ENCODE measurements at regions not wholly inside any gene's neighbourhood (a gene's known extent, or its start where the extent isn't known, plus 50 kb on each side); places are given as distances from the start of the nearest gene placed in this dataset.

- H3K27ac ChIP-seq (ENCODE audit: low read length, poor library complexity, severe bottlenecking) = no peak overlapping the region
- no peaks in the 10 kb centered on the region for H3K79me1 ChIP-seq (replicated peaks; ENCODE audit: low read length, poor library complexity, severe bottlenecking)
- no peak overlapping the region for H3K4me2 ChIP-seq (ENCODE audit: low read length, poor library complexity, severe bottlenecking)
- H3K18ac ChIP-seq (ENCODE audit: low read depth in 1 of 2, low read length in 2 of 2) = no peak overlapping the region
- no peak overlapping the region for H4K91ac ChIP-seq (ENCODE audit: low read length)
- H3K36me3 ChIP-seq (ENCODE audit: control insufficient read depth in 1 of 2, insufficient read depth in 2 of 2, low read depth in 1 of 2, low read length in 2 of 2) = no peaks in the 10 kb centered on the region
- H3K9me3 ChIP-seq (ENCODE audit: control insufficient read depth, low read length) = no peaks in the 10 kb centered on the region
- no peak overlapping the region for H2BK12ac ChIP-seq (ENCODE audit: low read length in 2 of 2)
- H3K4ac ChIP-seq (ENCODE audit: low read depth in 1 of 2, low read length in 2 of 2) = no peak overlapping the region
- H2AK5ac ChIP-seq (ENCODE audit: low read length, severe bottlenecking) = no peak overlapping the region
- H3K9ac ChIP-seq (ENCODE audit: low read length) = no peak overlapping the region
- DNase-seq = no peak
- no peak overlapping the region for H3K4me3 ChIP-seq (ENCODE audit: insufficient read depth in 1 of 2, low read depth in 1 of 2, low read length in 2 of 2)
- H3K14ac ChIP-seq (ENCODE audit: low read length in 2 of 2) = no peak overlapping the region
- no peaks in the 10 kb centered on the region for H3K27me3 ChIP-seq (ENCODE audit: control insufficient read depth in 1 of 2, insufficient read depth in 1 of 2, low read length in 2 of 2)
- H2AFZ ChIP-seq (ENCODE audit: low read depth, low read length) = no peak overlapping the region
- H3K23ac ChIP-seq (ENCODE audit: low read length in 2 of 2) = no peak overlapping the region
- no peaks in the 10 kb centered on the region for H3K4me1 ChIP-seq (ENCODE audit: control insufficient read depth, insufficient read depth, low read depth, low read length)
- H2BK5ac ChIP-seq (ENCODE audit: low read depth, low read length, poor library complexity, severe bottlenecking) = no peak overlapping the region
- WGBS = 62% methylated on average over 2 of the region's 4 CpGs
- no peak overlapping the region for H2BK120ac ChIP-seq (ENCODE audit: low read depth, low read length)
- no peak overlapping the region for H2BK15ac ChIP-seq (ENCODE audit: low read depth, poor library complexity, severe bottlenecking)
- H4K8ac ChIP-seq (ENCODE audit: low read length) = no peak overlapping the region
These were observed 173.6 kb upstream of the LYSMD4 start for GRCh38 chr15:99906793-99907192.

GRCh38 chr15:99906311-99906710, 173.1 kb upstream of the LYSMD4 start:
- no peak overlapping the region for H3K27ac ChIP-seq (ENCODE audit: low read length, poor library complexity, severe bottlenecking)
- H3K4me1 ChIP-seq (ENCODE audit: control insufficient read depth, insufficient read depth, low read depth, low read length) = no peaks in the 10 kb centered on the region
- H2BK12ac ChIP-seq (ENCODE audit: low read length in 2 of 2) = no peak overlapping the region
- no peak overlapping the region for H4K91ac ChIP-seq (ENCODE audit: low read length)
- H3K4me3 ChIP-seq (ENCODE audit: insufficient read depth in 1 of 2, low read depth in 1 of 2, low read length in 2 of 2) = no peak overlapping the region
- H2AK5ac ChIP-seq (ENCODE audit: low read length, severe bottlenecking) = no peak overlapping the region
- no peaks in the 10 kb centered on the region for H3K36me3 ChIP-seq (ENCODE audit: control insufficient read depth in 1 of 2, insufficient read depth in 2 of 2, low read depth in 1 of 2, low read length in 2 of 2)
- DNase-seq = no peak
- H3K23ac ChIP-seq (ENCODE audit: low read length in 2 of 2) = no peak overlapping the region
- H3K27me3 ChIP-seq (ENCODE audit: control insufficient read depth in 1 of 2, insufficient read depth in 1 of 2, low read length in 2 of 2) = no peaks in the 10 kb centered on the region
- H2BK5ac ChIP-seq (ENCODE audit: low read depth, low read length, poor library complexity, severe bottlenecking) = no peak overlapping the region
- H3K18ac ChIP-seq (ENCODE audit: low read depth in 1 of 2, low read length in 2 of 2) = no peak overlapping the region
- no peak overlapping the region for H2AFZ ChIP-seq (ENCODE audit: low read depth, low read length)
- H2BK15ac ChIP-seq (ENCODE audit: low read depth, poor library complexity, severe bottlenecking) = no peak overlapping the region
- H2BK120ac ChIP-seq (ENCODE audit: low read depth, low read length) = no peak overlapping the region
- 61% methylated on average over 5 of the region's 5 CpGs for WGBS
- no peaks in the 10 kb centered on the region for H3K9me3 ChIP-seq (ENCODE audit: control insufficient read depth, low read length)
- no peak overlapping the region for H3K4ac ChIP-seq (ENCODE audit: low read depth in 1 of 2, low read length in 2 of 2)
- no peak overlapping the region for H3K4me2 ChIP-seq (ENCODE audit: low read length, poor library complexity, severe bottlenecking)
- H3K14ac ChIP-seq (ENCODE audit: low read length in 2 of 2) = no peak overlapping the region
- H3K79me1 ChIP-seq (replicated peaks; ENCODE audit: low read length, poor library complexity, severe bottlenecking) = no peaks in the 10 kb centered on the region
- H4K8ac ChIP-seq (ENCODE audit: low read length) = no peak overlapping the region
- no peak overlapping the region for H3K9ac ChIP-seq (ENCODE audit: low read length)

- DNase-seq = no peak
- H3K36me3 ChIP-seq (ENCODE audit: control insufficient read depth in 1 of 2, insufficient read depth in 2 of 2, low read depth in 1 of 2, low read length in 2 of 2) = no peaks in the 10 kb centered on the region
- no peak overlapping the region for H3K4me2 ChIP-seq (ENCODE audit: low read length, poor library complexity, severe bottlenecking)
- no peak overlapping the region for H3K18ac ChIP-seq (ENCODE audit: low read depth in 1 of 2, low read length in 2 of 2)
- no peak overlapping the region for H2BK15ac ChIP-seq (ENCODE audit: low read depth, poor library complexity, severe bottlenecking)
- H2BK120ac ChIP-seq (ENCODE audit: low read depth, low read length) = no peak overlapping the region
- H2AK5ac ChIP-seq (ENCODE audit: low read length, severe bottlenecking) = no peak overlapping the region
- H3K4me1 ChIP-seq (ENCODE audit: control insufficient read depth, insufficient read depth, low read depth, low read length) = no peaks in the 10 kb centered on the region
- 90% methylated on average over 1 of the region's 1 CpG for WGBS
- no peak overlapping the region for H3K4me3 ChIP-seq (ENCODE audit: insufficient read depth in 1 of 2, low read depth in 1 of 2, low read length in 2 of 2)
- H4K91ac ChIP-seq (ENCODE audit: low read length) = no peak overlapping the region
- H3K14ac ChIP-seq (ENCODE audit: low read length in 2 of 2) = no peak overlapping the region
- H3K23ac ChIP-seq (ENCODE audit: low read length in 2 of 2) = no peak overlapping the region
- H2AFZ ChIP-seq (ENCODE audit: low read depth, low read length) = no peak overlapping the region
- no peak overlapping the region for H2BK12ac ChIP-seq (ENCODE audit: low read length in 2 of 2)
- no peak overlapping the region for H3K9ac ChIP-seq (ENCODE audit: low read length)
- H3K27ac ChIP-seq (ENCODE audit: low read length, poor library complexity, severe bottlenecking) = no peak overlapping the region
- H3K4ac ChIP-seq (ENCODE audit: low read depth in 1 of 2, low read length in 2 of 2) = no peak overlapping the region
- H4K8ac ChIP-seq (ENCODE audit: low read length) = no peak overlapping the region
- no peak overlapping the region for H2BK5ac ChIP-seq (ENCODE audit: low read depth, low read length, poor library complexity, severe bottlenecking)
- H3K79me1 ChIP-seq (replicated peaks; ENCODE audit: low read length, poor library complexity, severe bottlenecking) = no peaks in the 10 kb centered on the region
- no peaks in the 10 kb centered on the region for H3K27me3 ChIP-seq (ENCODE audit: control insufficient read depth in 1 of 2, insufficient read depth in 1 of 2, low read length in 2 of 2)
- H3K9me3 ChIP-seq (ENCODE audit: control insufficient read depth, low read length) = no peaks in the 10 kb centered on the region
These were observed 169.2 kb upstream of the LYSMD4 start for GRCh38 chr15:99902248-99902928.

GRCh38 chr15:99895956-99896311, 162.7 kb upstream of the LYSMD4 start:
- H3K18ac ChIP-seq (ENCODE audit: low read depth in 1 of 2, low read length in 2 of 2) = no peak overlapping the region
- no peak overlapping the region for H3K23ac ChIP-seq (ENCODE audit: low read length in 2 of 2)
- H3K36me3 ChIP-seq (ENCODE audit: control insufficient read depth in 1 of 2, insufficient read depth in 2 of 2, low read depth in 1 of 2, low read length in 2 of 2) = no peaks in the 10 kb centered on the region
- H3K4ac ChIP-seq (ENCODE audit: low read depth in 1 of 2, low read length in 2 of 2) = no peak overlapping the region
- H4K8ac ChIP-seq (ENCODE audit: low read length) = no peak overlapping the region
- no peaks in the 10 kb centered on the region for H3K79me1 ChIP-seq (replicated peaks; ENCODE audit: low read length, poor library complexity, severe bottlenecking)
- H3K4me2 ChIP-seq (ENCODE audit: low read length, poor library complexity, severe bottlenecking) = no peak overlapping the region
- no peak overlapping the region for H2BK120ac ChIP-seq (ENCODE audit: low read depth, low read length)
- H2BK15ac ChIP-seq (ENCODE audit: low read depth, poor library complexity, severe bottlenecking) = no peak overlapping the region
- H3K14ac ChIP-seq (ENCODE audit: low read length in 2 of 2) = no peak overlapping the region
- H2AFZ ChIP-seq (ENCODE audit: low read depth, low read length) = no peak overlapping the region
- no peaks in the 10 kb centered on the region for H3K27me3 ChIP-seq (ENCODE audit: control insufficient read depth in 1 of 2, insufficient read depth in 1 of 2, low read length in 2 of 2)
- H3K9ac ChIP-seq (ENCODE audit: low read length) = no peak overlapping the region
- no peak overlapping the region for H2BK12ac ChIP-seq (ENCODE audit: low read length in 2 of 2)
- no peak for DNase-seq
- H2AK5ac ChIP-seq (ENCODE audit: low read length, severe bottlenecking) = no peak overlapping the region
- H4K91ac ChIP-seq (ENCODE audit: low read length) = no peak overlapping the region
- no peak overlapping the region for H3K4me3 ChIP-seq (ENCODE audit: insufficient read depth in 1 of 2, low read depth in 1 of 2, low read length in 2 of 2)
- no peaks in the 10 kb centered on the region for H3K4me1 ChIP-seq (ENCODE audit: control insufficient read depth, insufficient read depth, low read depth, low read length)
- no peaks in the 10 kb centered on the region for H3K9me3 ChIP-seq (ENCODE audit: control insufficient read depth, low read length)
- no peak overlapping the region for H3K27ac ChIP-seq (ENCODE audit: low read length, poor library complexity, severe bottlenecking)
- WGBS = 94% methylated on average over 4 of the region's 4 CpGs
- H2BK5ac ChIP-seq (ENCODE audit: low read depth, low read length, poor library complexity, severe bottlenecking) = no peak overlapping the region
